H1 (cell line): ENCODE measurements at regions not wholly inside any gene's neighbourhood (a gene's known extent, or its start where the extent isn't known, plus 50 kb on each side); places are given as distances from the start of the nearest gene placed in this dataset.

ENCODE experiments used
- CTCF ChIA-PET: fragments of 300-600 bp; sonication (Branson Sonifier 250); formaldehyde crosslinking; loops from one replicate; lab custom pipeline; 2021; ENCODE audit not compliant: partially characterized antibody; lab: Charles Lee
- POLR2A ChIA-PET: fragments of 300-600 bp; sonication (Branson Sonifier 250); formaldehyde crosslinking; loops from one replicate; lab custom pipeline; 2021; ENCODE audit warnings: inconsistent platforms; ENCODE audit not compliant: partially characterized antibody; lab: Charles Lee
- DNase-seq, 2 experiments: peaks; one replicate each; pipeline versions ENCODE4 v3.0.0 to v3.0.0-alpha.2; 2010 to 2022; ENCODE audit warnings: low spot score in 2 of 2, low read depth in 1 of 2, mixed read lengths in 1 of 2
- FAIRE-seq: peaks from 2 replicates; lab custom pipeline; 2011; peaks lifted over from hg19 to GRCh38; lab: Jason Lieb, UNC
- H2AFZ ChIP-seq: 2 replicates; pipeline ENCODE4 v1.8.1; 2012; ENCODE audit warnings: low read length, inconsistent platforms
- H2AK5ac ChIP-seq: 2 replicates; pipeline ENCODE4 v1.6.1; 2013; ENCODE audit warnings: low read depth, low read length
- H2BK120ac ChIP-seq: replicated peaks from 2 replicates; pipeline ENCODE3; 2013; ENCODE audit warnings: low read depth, low read length, inconsistent platforms
- H2BK12ac ChIP-seq: 2 replicates; pipeline ENCODE4 v1.6.1; 2013; ENCODE audit warnings: low read depth, low read length
- H2BK15ac ChIP-seq: 2 replicates; pipeline ENCODE4 v1.6.1; 2013; ENCODE audit warnings: low read length
- H2BK20ac ChIP-seq: 2 replicates; pipeline ENCODE4 v1.6.1; 2013; ENCODE audit warnings: low read length
- H2BK5ac ChIP-seq: 2 replicates; pipeline ENCODE4 v1.6.1; 2013; ENCODE audit warnings: low read depth, low read length
- H3K14ac ChIP-seq: 2 replicates; pipeline ENCODE4 v1.6.1; 2013; ENCODE audit warnings: inconsistent platforms; ENCODE audit not compliant: insufficient read length
- H3K18ac ChIP-seq: 2 replicates; pipeline ENCODE4 v1.6.1; 2013; ENCODE audit warnings: low read length; ENCODE audit errors: extremely low read depth
- H3K23ac ChIP-seq: 2 replicates; pipeline ENCODE4 v1.6.1; 2013; ENCODE audit warnings: inconsistent platforms; ENCODE audit not compliant: insufficient read length
- H3K23me2 ChIP-seq: 2 replicates; pipeline ENCODE4 v1.6.1; 2013; ENCODE audit warnings: low read depth, low read length
- H3K27ac ChIP-seq: 2 replicates; pipeline ENCODE4 v1.6.1; 2011; ENCODE audit warnings: low read depth, low read length, inconsistent platforms
- H3K27me3 ChIP-seq, 4 experiments: replicated peaks in 1 of 4; 1 replicate in 1 of 4; 2 replicates in 3 of 4; pipeline versions ENCODE4 v1.6.1 to v1.8.1; 2011 to 2013; ENCODE audit warnings: low read length in 3 of 4, mild to moderate bottlenecking in 3 of 4, inconsistent platforms in 2 of 4, mixed read lengths in 2 of 4, moderate library complexity in 1 of 4; ENCODE audit not compliant: control insufficient read depth in 3 of 4, insufficient read depth in 3 of 4; ENCODE audit errors: extremely low read depth in 1 of 4
- H3K36me3 ChIP-seq, 4 experiments: 2 replicates each; pipeline versions ENCODE4 v1.6.1 to v1.8.1; 2011 to 2013; ENCODE audit warnings: mild to moderate bottlenecking in 4 of 4, low read length in 3 of 4, moderate library complexity in 2 of 4, control low read depth in 1 of 4, inconsistent platforms in 1 of 4; ENCODE audit not compliant: insufficient read depth in 4 of 4, control insufficient read depth in 2 of 4
- H3K4ac ChIP-seq: replicated peaks from 2 replicates; pipeline ENCODE3; 2013; ENCODE audit warnings: low read length, low read depth, mixed read lengths, inconsistent platforms; ENCODE audit not compliant: insufficient read length
- H3K4me1 ChIP-seq, 4 experiments: replicated peaks in 1 of 4; 1 replicate in 1 of 4; 2 replicates in 3 of 4; pipeline versions ENCODE4 v1.6.1 to v1.8.1; 2011 to 2013; ENCODE audit warnings: low read length in 3 of 4, inconsistent platforms in 2 of 4, mixed read lengths in 1 of 4; ENCODE audit not compliant: insufficient read depth in 4 of 4, control insufficient read depth in 3 of 4
- H3K4me2 ChIP-seq, 2 experiments: 2 replicates each; pipeline versions ENCODE4 v1.6.1 to v1.8.1; 2011 to 2013; ENCODE audit warnings: low read depth in 2 of 2, low read length in 2 of 2, control low read depth in 1 of 2, inconsistent platforms in 1 of 2, mild to moderate bottlenecking in 1 of 2; ENCODE audit not compliant: insufficient read depth in 1 of 2
- H3K4me3 ChIP-seq, 4 experiments: fragments of 200-600, 300-600 bp in 1 of 4; sonication (generic), shearing (Covaris generic), sonication (Bioruptor Twin) in 1 of 4; 2 replicates each; pipeline versions ENCODE4 v1.5.1 to v1.8.1; 2011 to 2016; ENCODE audit warnings: low read length in 4 of 4, low read depth in 3 of 4, control low read depth in 2 of 4, inconsistent platforms in 2 of 4, mild to moderate bottlenecking in 2 of 4, mixed read lengths in 1 of 4, moderate library complexity in 1 of 4; ENCODE audit not compliant: insufficient read depth in 2 of 4; ENCODE audit errors: extremely low read depth in 1 of 4
- H3K56ac ChIP-seq: replicated peaks from 2 replicates; pipeline ENCODE3; 2013; ENCODE audit warnings: low read depth, mild to moderate bottlenecking, mixed read lengths, low read length, inconsistent platforms; ENCODE audit not compliant: insufficient read length
- H3K79me1 ChIP-seq: 2 replicates; pipeline ENCODE4 v1.6.1; 2013; ENCODE audit warnings: low read depth, low read length, control low read depth
- H3K79me2 ChIP-seq, 2 experiments: 2 replicates each; pipeline versions ENCODE4 v1.6.1 to v1.8.1; 2012 to 2013; ENCODE audit warnings: low read length in 2 of 2, mild to moderate bottlenecking in 2 of 2, inconsistent platforms in 1 of 2; ENCODE audit not compliant: insufficient read depth in 2 of 2, control insufficient read depth in 1 of 2
- H3K9ac ChIP-seq, 4 experiments: replicated peaks in 1 of 4; 1 replicate in 1 of 4; 2 replicates in 3 of 4; pipeline versions ENCODE4 v1.6.1 to v1.8.1; 2011 to 2013; ENCODE audit warnings: low read depth in 3 of 4, low read length in 3 of 4, control low read depth in 2 of 4, mild to moderate bottlenecking in 2 of 4, moderate library complexity in 2 of 4, inconsistent platforms in 1 of 4; ENCODE audit errors: extremely low read depth in 1 of 4
- H3K9me3 ChIP-seq, 2 experiments: 2 replicates each; pipeline versions ENCODE4 v1.6.1 to v1.8.1; 2012 to 2013; ENCODE audit warnings: mild to moderate bottlenecking in 2 of 2, moderate library complexity in 2 of 2, control low read depth in 1 of 2, inconsistent platforms in 1 of 2, low read depth in 1 of 2, low read length in 1 of 2, mixed read lengths in 1 of 2; ENCODE audit not compliant: insufficient read depth in 2 of 2
- H4K20me1 ChIP-seq, 2 experiments: replicated peaks in 1 of 2; 2 replicates each; pipeline versions ENCODE3 to v1.8.1; 2011 to 2013; ENCODE audit warnings: inconsistent platforms in 2 of 2, low read length in 2 of 2, mild to moderate bottlenecking in 1 of 2; ENCODE audit not compliant: insufficient read depth in 2 of 2, control insufficient read depth in 1 of 2
- H4K5ac ChIP-seq: 2 replicates; pipeline ENCODE4 v1.6.1; 2013; ENCODE audit warnings: low read length, low read depth, mixed read lengths, inconsistent platforms; ENCODE audit not compliant: insufficient read length
- H4K8ac ChIP-seq: 2 replicates; pipeline ENCODE4 v1.8.0; 2013; ENCODE audit warnings: mild to moderate bottlenecking, moderate library complexity, low read length, inconsistent platforms; ENCODE audit not compliant: insufficient read depth; ENCODE audit errors: extremely low read depth
- H4K91ac ChIP-seq: replicated peaks from 2 replicates; pipeline ENCODE3; 2013; ENCODE audit warnings: low read length, mixed read lengths, inconsistent platforms; ENCODE audit not compliant: insufficient read length
- BCL11A ChIP-seq, 2 experiments: IDR thresholded peaks; one replicate each; pipeline ENCODE4 v1.6.1; 2011; ENCODE audit warnings: low read depth in 2 of 2, low read length in 2 of 2, mild to moderate bottlenecking in 2 of 2
- EZH2 ChIP-seq: fragments of 200-600 bp; sonication (generic); IDR thresholded peaks from 2 replicates; pipeline ENCODE4 v1.7.1; 2012; ENCODE audit warnings: low read depth, mild to moderate bottlenecking, moderate library complexity, low read length, inconsistent platforms; ENCODE audit not compliant: severe bottlenecking
- GTF2F1 ChIP-seq: IDR thresholded peaks from 2 replicates; pipeline ENCODE4 v1.6.1; 2012; ENCODE audit warnings: low read depth, low read length, improper control_type of control experiment, borderline replicate concordance
- JUND ChIP-seq: IDR thresholded peaks from 2 replicates; pipeline ENCODE4 v1.6.1; 2011; ENCODE audit warnings: mild to moderate bottlenecking, improper control_type of control experiment, low read length
- KDM4A ChIP-seq: IDR thresholded peaks from one replicate; pipeline ENCODE4 v1.7.1; 2012; ENCODE audit warnings: low read depth, mild to moderate bottlenecking, moderate library complexity, low read length, inconsistent platforms; ENCODE audit not compliant: severe bottlenecking
- NANOG ChIP-seq: IDR thresholded peaks from 2 replicates; pipeline ENCODE4 v1.6.1; 2011; ENCODE audit warnings: low read length, low read depth, mild to moderate bottlenecking, inconsistent platforms; ENCODE audit not compliant: insufficient read depth, poor library complexity, severe bottlenecking
- RXRA ChIP-seq: IDR thresholded peaks from 2 replicates; pipeline ENCODE4 v1.6.1; 2011; ENCODE audit warnings: low read depth, mild to moderate bottlenecking, low read length, moderate library complexity; ENCODE audit not compliant: insufficient read depth
- SIN3A ChIP-seq, 2 experiments: IDR thresholded peaks in 1 of 2; conservative IDR thresholded peaks in 1 of 2; 2 replicates each; pipeline ENCODE4 v1.6.1; 2011 to 2012; ENCODE audit warnings: low read length in 2 of 2, improper control_type of control experiment in 1 of 2, low read depth in 1 of 2, mild to moderate bottlenecking in 1 of 2
- WGBS, 2 experiments: shearing (Covaris generic) in 1 of 2; methylation state at CpG; one replicate each; pipeline versions ENCODE4 v1.1.6 to v1.1.7; 2013 to 2015; ENCODE audit warnings: low lambda C conversion rate in 2 of 2, mixed read lengths in 2 of 2, inconsistent platforms in 1 of 2, low coverage in 1 of 2, missing lambda C conversion rate in 1 of 2; ENCODE audit not compliant: insufficient replicate concordance in 2 of 2, insufficient coverage in 1 of 2, insufficient read length in 1 of 2; ENCODE audit errors: extremely low coverage in 1 of 2, missing lambda C conversion rate in 1 of 2; 5-methylcytosine and 5-hydroxymethylcytosine counted together

GRCh38 chr4:119834906-119835612 is 206.5 kb upstream of the PDE5A start:
- TF ChIP-seq EZH2 (no peak), KDM4A (no peak), BCL11A (IDR thresholded peaks at IDR 0.05; ENCODE audit: low read depth in 2 of 2, low read length in 2 of 2) (no peak), GTF2F1 (no peak), RXRA (no peak), SIN3A (conservative IDR thresholded peaks at IDR 0.05 in 1 of 2, IDR thresholded peaks at IDR 0.05 in 1 of 2; ENCODE audit: low read depth in 1 of 2, low read length in 2 of 2) (no peak), JUND (no peak), NANOG (no peak)
- WGBS, 2 experiments: 89% methylated on average over 3 of the region's 3 CpGs; no CpG with 5 or more reads in 1 of the 2 experiments
- no peaks in the 10 kb centered on the region for H3K23me2 ChIP-seq
- no peak overlapping the region for H2BK15ac ChIP-seq
- no peak for DNase-seq
- H3K9ac ChIP-seq: no peak overlapping the region
- H2AFZ ChIP-seq: no peak overlapping the region
- no peaks in the 10 kb centered on the region for H4K20me1 ChIP-seq
- no peak overlapping the region for H4K91ac ChIP-seq
- FAIRE-seq: no peak
- H2BK20ac ChIP-seq: no peak overlapping the region
- H3K4me3 ChIP-seq: no peak overlapping the region
- H3K18ac ChIP-seq: no peak overlapping the region
- POLR2A ChIA-PET: interaction anchor here (0.7 to 1.6 kb wide), 2 partner anchors 11 to 222 kb away, joined by 3 to 4 read pairs; no protein-coding TSS in a partner anchor
- no peaks in the 10 kb centered on the region for H3K27me3 ChIP-seq
- no peak overlapping the region for H2BK120ac ChIP-seq
- no peak overlapping the region for H3K56ac ChIP-seq
- no peaks in the 10 kb centered on the region for H3K4me1 ChIP-seq
- H3K36me3 ChIP-seq: no peaks in the 10 kb centered on the region
- H3K9me3 ChIP-seq: no peaks in the 10 kb centered on the region
- no peaks in the 10 kb centered on the region for H3K79me2 ChIP-seq
- H4K8ac ChIP-seq: no peak overlapping the region
- CTCF ChIA-PET: interaction anchor here (0.6 to 1.1 kb wide), 3 partner anchors 11 to 182 kb away, joined by 3 to 5 read pairs (median 3); no protein-coding TSS in a partner anchor
- no peaks in the 10 kb centered on the region for H3K79me1 ChIP-seq
- H2AK5ac ChIP-seq: no peak overlapping the region
- no peak overlapping the region for H3K27ac ChIP-seq
- no peak overlapping the region for H4K5ac ChIP-seq
- no peak overlapping the region for H3K4me2 ChIP-seq
- no peak overlapping the region for H3K14ac ChIP-seq
- no peak overlapping the region for H3K4ac ChIP-seq
- H2BK12ac ChIP-seq: no peak overlapping the region
- H3K23ac ChIP-seq: no peak overlapping the region
- H2BK5ac ChIP-seq: no peak overlapping the region
